HG03558 (cell line): ENCODE measurements at regions not wholly inside any gene's neighbourhood (a gene's known extent, or its start where the extent isn't known, plus 50 kb on each side); places are given as distances from the start of the nearest gene placed in this dataset.

Experiments used
- ATAC-seq: cut with Tn5 transposase; IDR thresholded peaks from one replicate; pipeline ENCODE4 v1.9.1; 2021; ENCODE audit warnings: moderate number of reproducible peaks; ENCODE audit not compliant: unreplicated experiment; ENCODE audit errors: extremely low read depth

DNA sequence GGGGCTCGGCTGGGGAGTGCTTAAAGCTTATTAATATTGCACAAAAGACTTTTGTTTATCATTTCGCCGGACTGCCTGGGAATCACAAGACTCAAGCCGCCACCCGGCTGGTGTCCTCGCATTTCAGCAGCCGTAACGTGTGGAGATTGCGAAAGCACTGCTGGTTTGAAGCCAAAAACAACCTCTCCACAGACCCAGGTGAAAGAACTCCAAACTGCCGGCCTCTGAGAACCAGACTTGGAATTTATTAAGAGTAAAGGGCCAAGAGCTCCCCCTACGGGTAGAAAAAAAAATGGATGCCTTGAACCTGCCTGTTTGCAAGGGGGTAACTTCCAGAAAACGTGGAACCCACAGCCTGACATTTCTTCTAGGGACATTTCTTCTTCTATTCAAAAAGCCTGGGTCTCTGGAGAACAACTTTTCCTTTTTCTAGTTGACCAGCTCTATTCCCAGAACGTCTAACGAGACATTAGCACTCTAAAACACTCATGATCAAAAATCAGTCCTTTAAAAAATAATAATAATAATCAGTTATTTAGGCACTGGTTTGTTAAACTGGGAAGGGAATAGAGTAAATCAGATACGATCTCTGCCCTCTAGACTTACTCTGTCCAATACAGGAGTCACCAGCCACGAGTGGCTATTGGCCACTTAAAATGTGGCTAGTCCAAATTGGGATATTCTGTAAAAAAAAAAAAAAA lies 216.3 kb downstream of the C1D start:
- no peak for ATAC-seq

DNA sequence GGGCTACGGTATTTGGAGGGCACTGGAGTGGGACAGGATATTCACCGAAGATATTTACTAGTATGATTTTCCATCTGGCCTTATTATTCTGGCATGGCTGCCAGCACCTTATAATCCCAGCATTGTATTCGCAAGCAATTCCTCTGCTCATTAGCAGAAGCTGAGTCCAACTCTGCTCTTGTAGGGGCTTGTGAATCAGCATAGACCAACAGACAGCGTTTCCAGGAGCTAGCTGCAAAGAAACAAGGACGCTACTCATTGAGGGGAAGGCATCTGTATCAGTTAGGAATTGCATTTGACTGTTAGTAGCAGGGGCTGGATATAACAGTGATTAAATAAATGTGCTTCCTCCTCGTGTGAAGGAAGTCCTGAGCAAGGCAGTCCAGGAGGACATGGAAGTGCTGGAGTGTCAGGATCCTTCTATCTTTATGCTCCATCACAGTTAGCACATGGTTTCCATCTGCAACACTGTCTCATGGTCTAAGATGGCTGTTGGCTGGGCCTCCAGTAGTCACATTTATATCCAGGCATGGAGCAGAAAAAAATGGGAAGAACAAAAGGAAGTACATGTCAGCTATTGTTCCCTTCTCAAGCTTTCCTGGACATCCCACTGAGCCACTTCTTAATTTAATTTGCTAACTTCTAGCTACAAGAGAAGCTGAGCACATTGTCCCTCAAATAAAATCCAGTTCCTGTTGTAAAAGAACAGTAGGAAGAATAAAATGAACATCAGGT lies 214.1 kb downstream of the C1D start:
- ATAC-seq, result no peak

DNA sequence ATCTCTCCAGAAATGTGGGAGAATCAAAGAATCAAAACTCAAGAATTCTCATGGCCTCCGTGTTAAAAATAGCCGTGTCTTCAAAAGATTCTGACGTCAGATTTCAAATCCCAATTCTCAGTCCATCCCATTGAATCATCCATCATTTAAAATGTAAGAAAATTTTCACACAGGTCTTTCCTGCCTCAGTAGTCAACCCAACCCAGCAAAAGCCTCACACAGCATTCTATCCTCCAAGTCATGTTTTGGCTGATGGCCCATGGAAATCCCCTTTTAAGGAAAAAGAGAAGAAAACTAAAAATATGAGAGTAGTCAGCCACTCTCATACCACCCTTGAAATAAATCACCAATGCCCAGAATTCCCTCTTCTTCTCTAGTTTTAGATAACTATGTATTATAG lies 211.8 kb downstream of the C1D start:
- no peak for ATAC-seq

DNA sequence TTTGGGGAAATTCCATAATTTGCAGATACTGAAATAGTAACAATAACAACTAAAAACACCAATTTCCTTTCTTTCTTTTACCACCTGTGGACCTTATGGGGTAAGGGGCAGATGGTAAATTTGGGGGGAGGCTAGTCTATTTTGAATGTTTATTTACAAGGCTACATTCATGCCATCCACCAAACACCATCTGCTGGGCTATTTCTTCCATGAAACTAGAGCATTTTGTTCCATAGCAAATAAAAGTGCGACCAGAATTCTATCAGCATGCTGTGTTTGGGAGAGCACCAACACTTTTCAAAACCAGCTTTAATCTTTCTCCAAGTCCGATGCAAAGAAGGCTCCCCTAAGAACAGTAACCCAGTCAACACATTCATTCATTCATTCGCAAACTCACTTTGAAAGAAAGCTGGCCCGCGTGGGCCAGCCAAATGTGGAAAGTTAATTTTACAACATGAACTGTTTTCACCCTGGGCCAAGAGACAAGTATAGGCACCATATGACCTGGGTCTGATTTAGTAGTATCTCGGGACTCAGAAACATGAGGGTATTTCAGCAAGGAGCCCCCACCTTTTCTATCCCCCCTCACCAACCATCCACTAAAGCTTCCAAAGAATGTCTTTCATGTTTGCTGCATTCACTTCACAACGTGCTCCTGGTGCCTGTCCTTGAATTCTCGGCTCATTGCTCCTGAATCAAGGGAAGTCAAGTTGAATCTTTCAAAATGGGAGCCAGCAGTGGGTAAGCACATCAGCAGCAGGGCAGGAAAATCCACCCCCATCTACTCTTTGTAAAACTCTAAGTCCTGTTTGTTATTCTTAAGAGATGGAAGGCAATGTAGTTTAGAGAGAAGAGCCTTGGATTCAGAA lies 210.6 kb downstream of the C1D start:
- ATAC-seq, result no peak

DNA sequence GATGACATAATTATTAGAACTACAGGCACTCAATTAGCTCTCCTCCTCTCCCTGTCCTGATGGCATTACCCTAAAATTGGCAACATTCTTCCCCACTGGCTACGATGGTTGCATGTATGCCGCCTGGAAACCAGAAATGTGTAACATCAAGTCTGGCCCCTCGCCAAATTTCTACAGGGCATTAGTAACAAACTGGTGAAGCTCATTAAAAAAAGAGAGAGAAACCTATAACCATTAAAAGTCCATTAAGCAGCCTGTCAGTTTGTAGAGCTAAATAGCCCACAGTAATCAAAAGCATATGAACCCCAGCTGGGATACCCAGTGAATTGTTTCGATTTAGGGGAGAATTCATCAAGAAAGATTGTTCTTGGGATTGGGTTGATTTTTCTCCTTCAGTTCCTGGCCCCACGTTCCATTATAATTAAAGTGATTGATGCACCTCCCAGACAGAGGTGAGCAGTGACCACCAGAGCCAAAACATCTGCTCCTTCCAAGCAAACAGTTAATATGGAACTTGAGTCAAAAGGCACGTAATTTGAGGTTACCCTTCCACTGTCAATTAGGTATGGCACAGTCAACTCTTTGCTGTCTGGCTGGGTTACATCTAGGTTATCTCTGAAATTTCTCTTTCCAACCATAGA lies 208.6 kb downstream of the C1D start:
- ATAC-seq, result no peak

DNA sequence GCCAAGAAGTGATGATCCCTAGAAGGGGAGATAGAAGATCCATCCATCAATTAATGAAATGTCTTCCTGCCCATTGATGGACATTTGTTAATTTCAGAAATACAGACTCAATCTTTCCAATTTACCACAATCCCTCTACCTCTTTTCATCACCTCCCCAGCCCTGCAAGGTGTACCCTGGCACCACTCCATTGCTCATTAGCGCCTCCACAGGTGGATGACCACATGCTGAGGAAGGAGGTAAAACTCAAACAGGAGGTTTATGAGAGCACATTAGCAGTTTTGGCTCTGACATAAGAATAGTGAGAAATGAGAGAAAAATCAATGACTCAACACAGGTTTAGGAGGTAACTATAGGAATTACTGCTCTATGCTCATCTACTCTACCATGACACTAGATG lies 208.0 kb downstream of the C1D start:
- no peak for ATAC-seq

DNA sequence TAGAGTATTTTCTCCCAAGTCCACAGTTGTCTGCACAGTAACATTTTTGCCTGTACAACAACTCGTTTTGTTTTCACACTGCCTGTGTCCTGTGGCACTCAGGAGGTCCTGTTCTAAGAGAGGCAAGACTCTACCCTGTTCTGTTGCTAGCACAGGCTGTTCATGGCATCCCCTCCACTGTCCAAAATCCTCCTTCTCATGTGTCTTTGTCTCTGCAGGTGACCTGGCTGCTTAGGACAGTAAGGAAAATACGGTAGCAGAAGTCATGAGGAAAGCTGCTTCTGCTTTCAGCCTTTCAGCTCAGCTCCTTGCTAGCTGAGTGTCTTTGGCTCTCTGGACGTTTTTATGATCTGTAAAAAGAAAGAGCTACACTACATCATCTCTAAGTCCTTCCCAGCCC lies 205.9 kb downstream of the C1D start:
- no peak for ATAC-seq

DNA sequence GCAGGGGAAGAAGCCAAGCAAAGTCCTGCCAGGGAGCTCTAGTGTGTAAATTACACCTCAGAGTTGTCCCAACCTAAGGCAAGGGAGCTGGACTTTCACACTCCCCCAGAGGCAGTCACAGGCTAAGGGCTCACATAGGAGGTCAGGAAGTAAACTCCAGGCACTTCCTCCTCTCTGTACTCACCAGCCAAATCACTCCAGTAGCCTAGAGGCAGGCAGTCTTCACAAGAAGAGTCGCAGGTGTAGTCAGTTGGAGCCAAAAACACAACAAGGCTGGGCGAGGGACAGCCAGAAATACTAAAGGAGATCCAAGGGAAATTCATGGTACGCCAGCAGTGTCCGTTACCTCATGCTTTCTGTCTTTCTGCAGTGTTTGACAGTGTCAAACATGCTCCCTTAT lies 205.0 kb downstream of the C1D start:
- no peak for ATAC-seq

DNA sequence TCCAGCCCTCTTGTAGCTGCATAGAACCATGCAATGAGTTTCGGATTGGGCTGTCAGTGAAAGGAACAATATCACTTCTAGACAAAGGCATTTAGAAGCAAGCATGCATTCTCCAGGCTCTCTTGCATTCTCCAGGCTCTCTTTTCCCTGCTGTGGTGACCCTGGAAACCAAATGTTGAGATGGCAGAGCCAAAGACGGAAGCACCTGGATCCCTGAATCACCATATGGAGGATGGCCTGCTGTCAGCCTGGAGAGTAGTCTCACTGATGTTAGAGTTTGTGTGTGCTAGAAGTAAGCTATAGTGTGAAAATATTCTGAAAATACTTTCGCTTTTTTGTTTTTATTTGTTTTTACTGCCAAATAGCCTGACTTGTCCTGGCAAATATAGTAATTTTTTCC lies 203.9 kb downstream of the C1D start:
- no peak for ATAC-seq

DNA sequence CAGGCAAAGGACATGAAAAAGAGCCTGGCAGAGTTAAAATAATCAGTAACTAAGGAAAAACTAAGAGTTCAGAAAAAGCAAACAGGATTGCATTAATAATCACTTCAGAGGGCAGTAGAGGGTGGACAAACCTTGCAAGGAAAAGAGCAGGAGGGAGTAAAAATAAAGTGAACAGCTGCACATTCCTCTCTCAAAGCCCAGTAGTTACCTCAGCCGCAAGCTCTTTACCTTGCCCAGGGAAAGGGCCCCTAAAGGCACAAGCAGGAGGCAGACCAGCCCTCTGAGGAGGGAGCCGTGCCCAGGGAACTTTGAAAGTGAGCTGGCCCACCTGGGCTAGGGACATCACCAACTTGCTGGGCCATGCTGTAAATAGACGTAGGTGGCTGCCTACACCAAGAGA lies 196.9 kb downstream of the C1D start:
- no peak for ATAC-seq

DNA sequence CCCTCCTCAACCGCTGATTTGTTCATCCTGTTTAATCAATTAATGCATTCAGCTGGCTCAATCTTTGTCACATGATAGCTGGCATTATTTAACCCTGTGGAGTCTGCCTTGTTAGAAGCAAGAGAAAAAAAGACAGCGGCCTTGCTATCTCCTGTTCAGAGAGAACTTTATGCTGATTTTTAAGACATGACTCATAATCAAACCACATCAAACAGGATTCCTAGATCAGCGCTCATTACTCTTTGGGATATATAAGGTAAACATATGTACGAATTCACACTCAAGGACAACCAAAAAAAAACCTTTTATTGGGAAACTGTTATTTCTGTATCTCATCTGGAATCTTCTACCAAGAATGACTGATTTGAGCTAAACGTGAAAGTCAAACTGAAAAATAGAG lies 195.1 kb downstream of the C1D start:
- no peak for ATAC-seq

DNA sequence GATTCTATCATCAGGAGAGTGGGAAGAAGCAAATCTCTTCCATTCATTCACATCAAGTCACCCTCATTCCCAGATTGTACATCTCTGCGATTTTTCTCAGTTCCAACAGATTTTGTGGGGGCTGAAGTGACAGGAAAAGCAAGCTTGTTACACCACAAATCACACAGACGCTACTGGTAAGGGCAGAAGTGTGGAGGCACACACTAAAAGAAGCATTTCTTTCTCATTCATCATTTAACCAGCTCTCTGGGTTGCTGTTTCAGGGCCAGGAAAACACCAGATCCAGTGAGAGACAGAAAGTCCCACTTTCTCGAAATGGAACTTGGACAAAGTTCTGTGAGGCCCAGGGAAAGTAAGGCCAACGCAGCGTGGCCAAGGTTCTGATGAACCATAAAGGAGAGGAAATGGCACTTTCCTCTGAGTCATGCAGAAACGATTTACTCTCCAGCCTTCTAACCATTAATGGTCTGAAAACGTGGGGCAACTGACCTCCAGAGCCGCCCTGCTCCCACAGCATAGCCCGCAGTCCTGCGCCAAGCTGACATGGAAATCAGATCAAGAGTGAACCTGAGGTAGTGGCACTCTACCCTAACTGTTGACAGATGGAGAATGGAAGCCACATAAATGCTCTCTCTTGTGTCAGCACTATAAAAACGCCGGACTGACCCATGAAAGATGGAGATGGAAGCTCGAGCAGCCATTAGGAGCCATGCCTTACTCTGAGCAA lies 191.0 kb downstream of the C1D start:
- no peak for ATAC-seq

DNA sequence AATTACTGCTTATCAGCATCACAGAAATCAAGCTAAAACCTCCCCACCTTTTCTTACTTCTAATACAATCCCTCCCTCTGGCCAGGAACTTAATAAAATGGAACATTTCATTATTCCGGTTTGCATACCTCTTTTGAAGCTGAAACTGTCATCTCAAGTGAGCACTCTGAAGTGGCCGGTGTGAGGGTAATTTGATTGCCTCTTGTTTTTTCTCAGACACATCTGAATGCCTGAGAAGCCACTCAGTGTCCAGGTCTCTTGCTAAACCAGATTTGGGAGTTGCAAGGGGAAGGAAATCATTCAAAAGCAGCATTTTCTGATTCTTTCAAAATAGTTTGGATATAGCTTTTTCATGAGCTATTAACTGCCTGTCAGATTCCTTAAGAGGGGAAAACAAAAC lies 190.3 kb downstream of the C1D start:
- no peak for ATAC-seq

DNA sequence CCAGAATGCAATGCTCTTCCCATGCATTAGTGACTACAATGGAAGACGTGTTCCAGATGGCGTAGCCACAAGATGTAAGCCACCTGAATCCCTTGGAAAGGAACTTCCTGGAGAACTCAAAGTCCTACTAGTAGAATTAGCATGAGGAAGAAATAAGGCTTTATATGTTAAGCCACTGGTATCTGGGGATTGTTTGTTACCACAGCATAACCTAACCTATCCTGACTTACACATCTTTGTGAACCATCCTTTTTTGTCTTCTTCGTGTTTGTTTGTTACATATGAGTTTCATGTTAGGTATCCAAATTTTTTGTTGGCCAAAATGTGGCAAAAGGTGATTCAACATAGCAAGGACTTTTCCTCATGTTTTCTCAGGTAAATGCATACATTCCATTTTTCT lies 188.9 kb downstream of the C1D start:
- no peak for ATAC-seq

DNA sequence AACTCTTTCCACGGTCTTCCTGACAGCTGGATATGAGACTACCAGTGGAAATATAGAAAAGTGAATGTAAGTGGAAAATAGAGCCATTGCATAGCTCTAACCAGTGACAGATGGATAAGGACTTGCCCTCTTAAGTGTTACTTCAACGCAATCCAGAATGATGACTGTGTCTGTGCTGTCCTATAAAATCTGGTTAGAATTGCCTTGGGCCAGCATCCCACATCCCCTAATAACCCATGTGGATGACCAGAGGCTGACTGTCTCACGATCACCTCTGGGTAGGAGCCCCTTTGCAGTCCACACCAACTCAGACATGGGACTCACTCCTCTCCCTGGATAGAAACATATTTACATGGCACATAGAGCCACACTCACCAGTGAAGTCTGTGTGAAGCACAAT lies 186.6 kb downstream of the C1D start:
- ATAC-seq, result no peak

DNA sequence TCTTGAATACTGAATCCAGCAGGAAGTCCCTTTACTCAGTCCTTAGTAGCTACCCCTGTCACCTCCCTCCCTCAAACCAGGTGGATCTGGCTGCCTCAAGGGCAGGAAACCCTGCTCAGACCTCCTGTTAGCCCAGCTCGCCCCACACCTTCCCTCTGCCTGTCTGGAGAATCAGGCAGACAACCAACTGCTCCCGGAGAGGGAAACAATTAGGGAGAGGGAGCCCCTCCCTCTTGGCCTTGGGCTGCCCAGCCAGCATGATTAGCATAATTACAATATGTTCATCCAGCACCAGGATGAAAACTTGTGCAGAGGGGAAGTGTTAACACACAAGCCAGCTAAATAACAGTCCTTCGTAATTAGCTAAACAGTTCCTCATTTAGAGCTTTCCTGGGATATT lies 185.5 kb downstream of the C1D start:
- ATAC-seq, result no peak

DNA sequence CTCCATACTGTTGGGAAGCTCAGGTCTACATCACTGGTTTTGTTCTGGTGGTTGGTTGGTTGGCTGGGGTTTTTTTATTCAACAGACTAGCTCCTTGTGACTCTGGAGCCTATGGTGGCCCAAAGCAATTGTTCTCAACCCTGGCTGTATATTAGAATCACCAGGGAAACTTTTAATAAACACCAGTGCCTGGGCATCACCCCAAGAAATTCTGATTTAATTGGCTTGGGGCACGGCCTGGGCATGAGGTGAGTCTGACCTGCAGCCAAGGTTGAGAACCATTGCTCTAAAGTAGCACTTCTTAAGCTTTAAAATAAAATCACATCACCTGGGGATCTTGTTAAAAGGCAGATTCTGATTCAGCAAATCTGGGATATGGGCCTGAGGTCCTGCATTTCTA lies 184.1 kb downstream of the C1D start:
- no peak for ATAC-seq

DNA sequence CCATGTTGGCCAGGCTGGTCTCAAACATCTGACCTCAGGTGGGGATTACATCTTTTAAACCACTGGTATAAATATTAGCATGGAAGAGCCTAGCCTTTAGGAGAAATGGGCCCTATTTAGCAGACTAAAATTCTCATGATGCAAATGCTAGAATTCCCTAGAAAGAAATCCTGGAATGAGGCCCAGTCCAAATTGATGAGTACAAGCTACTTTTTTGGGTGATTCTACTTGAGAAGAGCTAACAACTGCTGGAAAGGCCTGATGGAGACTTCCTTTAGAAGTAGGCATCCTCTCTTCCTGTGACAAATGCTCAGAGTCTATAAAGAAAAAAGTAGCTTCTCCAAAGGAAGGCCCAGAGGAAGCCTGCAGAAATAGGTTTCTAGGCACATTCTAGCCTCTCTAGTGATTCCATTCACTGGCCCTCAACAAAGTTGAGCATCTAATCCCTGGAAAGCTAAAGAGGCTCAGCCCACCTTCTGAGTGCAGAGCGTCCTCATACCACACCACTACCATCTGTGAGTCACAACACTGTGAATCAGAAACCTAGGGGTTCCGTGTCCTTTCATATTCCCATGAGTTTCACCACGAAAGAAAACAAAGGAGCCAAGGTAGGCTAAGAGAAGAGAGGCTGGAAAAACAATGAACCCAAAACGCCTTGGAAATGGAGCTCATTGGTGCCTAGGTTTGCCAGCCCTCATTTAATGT lies 183.1 kb downstream of the C1D start:
- no peak for ATAC-seq

DNA sequence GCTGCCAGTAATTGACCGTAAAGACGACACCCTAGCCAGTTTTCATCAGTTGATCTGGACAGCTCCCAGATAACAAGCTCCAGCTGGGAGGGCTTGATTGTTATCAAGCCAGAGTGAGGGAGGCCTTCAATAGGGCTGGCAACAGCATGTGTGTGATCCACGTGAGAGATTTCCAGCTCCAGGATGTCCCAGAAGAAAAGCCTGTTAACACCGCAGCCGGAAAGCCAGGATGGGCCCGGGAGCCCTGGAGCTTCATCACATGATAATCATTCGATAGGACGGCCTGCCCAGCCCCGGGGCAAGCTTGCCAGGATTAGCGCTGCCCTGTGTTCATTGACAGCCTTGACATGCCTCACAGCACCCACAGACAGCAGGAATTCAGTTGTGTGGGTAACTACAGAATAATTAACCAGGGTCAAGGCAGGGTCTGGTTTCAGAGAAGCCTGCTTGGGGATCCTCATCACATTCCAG lies 182.5 kb downstream of the C1D start:
- no peak for ATAC-seq
